ENCODE measurements at regions not wholly inside any gene's neighbourhood (a gene's known extent, or its start where the extent isn't known, plus 50 kb on each side); places are given as distances from the start of the nearest gene placed in this dataset.

- TF ChIP-seq CTCF (IDR thresholded peaks at IDR 0.05) (no peak), POLR2A (IDR thresholded peaks at IDR 0.05) (no peak)
These were observed 194.3 kb upstream of the PIK3R1 start for GRCh38 chr5:68021227-68021626.

All from tibial nerve (tissue), 3 donors.